Suprapubic skin (tissue), 4 donors: ENCODE measurements at regions not wholly inside any gene's neighbourhood (a gene's known extent, or its start where the extent isn't known, plus 50 kb on each side); places are given as distances from the start of the nearest gene placed in this dataset.

Source experiments
- DNase-seq, 2 donors: peaks; one replicate each; pipeline ENCODE4 v3.0.0-alpha.2; 2019; ENCODE audit warnings: low spot score in 2 of 2
- H3K27ac ChIP-seq: fragments of 200-600 bp; sonication (generic); one replicate; pipeline ENCODE4 v1.5.1; 2019
- H3K27me3 ChIP-seq: fragments of 200-600 bp; sonication (generic); one replicate; pipeline ENCODE4 v1.5.1; 2019
- H3K36me3 ChIP-seq: fragments of 200-600 bp; sonication (generic); one replicate; pipeline ENCODE4 v1.5.1; 2019
- H3K4me1 ChIP-seq: fragments of 200-600 bp; sonication (generic); one replicate; pipeline ENCODE4 v1.5.1; 2019
- H3K4me3 ChIP-seq: fragments of 200-600 bp; sonication (generic); one replicate; pipeline ENCODE4 v1.5.1; 2019; ENCODE audit warnings: mild to moderate bottlenecking
- H3K9me3 ChIP-seq: fragments of 200-600 bp; sonication (generic); one replicate; pipeline ENCODE4 v1.5.1; 2019
- CTCF ChIP-seq, 2 donors: fragments of 200-600 bp in 1 of 2; fragments of 450-650 bp in 1 of 2; sonication (generic) in 1 of 2; IDR thresholded peaks; one replicate each; pipeline ENCODE4 v1.5.1; 2016 to 2019; ENCODE audit warnings: antibody characterized with exemption in 2 of 2, mild to moderate bottlenecking in 1 of 2, moderate library complexity in 1 of 2
- EP300 ChIP-seq: sonication (generic); formaldehyde crosslinking; IDR thresholded peaks from one replicate; pipeline ENCODE4 v1.6.1; 2017; ENCODE audit warnings: antibody characterized with exemption
- POLR2A ChIP-seq, 2 donors: fragments of 450-650 bp; IDR thresholded peaks; one replicate each; pipeline ENCODE4 v1.6.1; 2017; ENCODE audit warnings: antibody characterized with exemption in 2 of 2, mild to moderate bottlenecking in 2 of 2, moderate library complexity in 2 of 2
- POLR2AphosphoS5 ChIP-seq, 3 donors: sonication (generic); formaldehyde crosslinking; IDR thresholded peaks; one replicate each; pipeline ENCODE4 v1.6.1; 2017; ENCODE audit warnings: antibody characterized with exemption in 3 of 3
- WGBS: methylation state at CpG from one replicate; pipeline ENCODE4 v1.1.5; 2018; 5-methylcytosine and 5-hydroxymethylcytosine counted together

DNA sequence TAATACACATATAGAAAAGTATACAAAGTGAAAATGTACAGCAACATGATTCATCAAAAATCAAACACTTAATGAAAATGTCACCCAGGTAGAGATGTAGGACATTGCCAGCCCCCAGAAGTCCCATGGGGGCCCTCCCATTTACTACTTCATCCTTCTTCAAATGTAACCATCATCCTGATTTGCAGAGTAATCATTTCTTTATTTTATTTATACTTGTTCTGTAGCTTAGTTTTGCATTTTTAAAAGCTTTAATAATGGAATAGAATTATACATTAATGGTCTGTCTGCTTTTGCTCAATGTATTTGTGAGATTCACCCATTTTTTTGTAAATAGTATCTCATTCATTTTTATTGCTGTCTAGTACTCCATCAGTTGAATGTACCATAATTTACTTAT is 96.8 kb upstream of the CD55 start:
- Histone ChIP-seq H3K4me3 (no peak overlapping the region), H3K27ac (no peak overlapping the region), H3K4me1 (no peaks in the 10 kb centered on the region), H3K9me3 (no peaks in the 10 kb centered on the region), H3K27me3 (no peaks in the 10 kb centered on the region), H3K36me3 (no peaks in the 10 kb centered on the region)
- DNase-seq = no peak
- TF ChIP-seq CTCF (IDR thresholded peaks at IDR 0.05) (no peak), POLR2A (IDR thresholded peaks at IDR 0.05) (no peak), POLR2AphosphoS5 (IDR thresholded peaks at IDR 0.05) (no peak)

GRCh38 chr1:207227131-207227630 is 94.3 kb upstream of the CD55 start:
- Histone ChIP-seq H3K27ac (no peak overlapping the region), H3K36me3 (no peaks in the 10 kb centered on the region), H3K27me3 (no peaks in the 10 kb centered on the region), H3K4me1 (no peaks in the 10 kb centered on the region), H3K4me3 (no peak overlapping the region), H3K9me3 (no peaks in the 10 kb centered on the region)
- WGBS = 55% methylated on average over 2 of the region's 2 CpGs
- DNase-seq = no peak
- no peak for TF ChIP-seq POLR2AphosphoS5 (IDR thresholded peaks at IDR 0.05)
- TF ChIP-seq POLR2A (IDR thresholded peaks at IDR 0.05) = no peak
- no peak for TF ChIP-seq CTCF (IDR thresholded peaks at IDR 0.05)
- no peak for TF ChIP-seq EP300

GRCh38 chr1:207228987-207229386 is 92.5 kb upstream of the CD55 start:
- Histone ChIP-seq H3K4me3 (no peak overlapping the region), H3K4me1 (peaks cover 4% of the 10 kb centered on the region), H3K27me3 (no peaks in the 10 kb centered on the region), H3K36me3 (no peaks in the 10 kb centered on the region), H3K9me3 (no peaks in the 10 kb centered on the region), H3K27ac (no peak overlapping the region)
- 72% methylated on average over 7 of the region's 7 CpGs for WGBS
- DNase-seq = no peak
- no peak for TF ChIP-seq POLR2AphosphoS5 (IDR thresholded peaks at IDR 0.05)
- no peak for TF ChIP-seq EP300
- no peak for TF ChIP-seq CTCF (IDR thresholded peaks at IDR 0.05)
- TF ChIP-seq POLR2A (IDR thresholded peaks at IDR 0.05) = no peak

GRCh38 chr1:207230441-207230840 is 91.0 kb upstream of the CD55 start:
- Histone ChIP-seq H3K4me1 (peaks cover 4% of the 10 kb centered on the region), H3K27ac (no peak overlapping the region), H3K27me3 (no peaks in the 10 kb centered on the region), H3K36me3 (no peaks in the 10 kb centered on the region), H3K4me3 (no peak overlapping the region), H3K9me3 (no peaks in the 10 kb centered on the region)
- TF ChIP-seq POLR2AphosphoS5 (IDR thresholded peaks at IDR 0.05) (no peak), CTCF (IDR thresholded peaks at IDR 0.05) (no peak)
- no peak for DNase-seq
- 70% methylated on average over 4 of the region's 4 CpGs for WGBS

DNA sequence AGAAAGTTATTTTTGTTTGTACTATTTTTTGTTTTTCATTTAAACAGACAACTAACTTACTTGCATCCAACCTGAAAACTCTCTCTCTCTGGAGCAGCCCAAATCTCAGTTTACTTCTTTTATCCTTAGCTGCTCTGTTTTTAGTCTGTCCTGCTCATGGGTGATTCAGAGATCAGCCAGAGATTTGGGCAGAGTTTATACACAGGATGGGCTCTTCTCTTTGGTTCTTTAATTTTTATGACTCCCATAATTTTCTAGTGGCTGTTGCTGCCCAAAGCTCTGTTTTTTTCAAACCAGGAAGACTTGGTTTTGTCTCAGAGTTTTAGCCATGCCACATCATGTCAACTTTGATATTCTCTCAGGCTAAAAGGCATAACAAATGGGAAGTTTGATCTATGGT is 86.8 kb upstream of the CD55 start:
- H3K27ac ChIP-seq = no peak overlapping the region
- no peaks in the 10 kb centered on the region for H3K9me3 ChIP-seq
- H3K36me3 ChIP-seq = no peaks in the 10 kb centered on the region
- peaks cover 6% of the 10 kb centered on the region for H3K4me1 ChIP-seq
- no peak for TF ChIP-seq EP300
- no peak for TF ChIP-seq POLR2AphosphoS5 (IDR thresholded peaks at IDR 0.05)
- TF ChIP-seq CTCF (IDR thresholded peaks at IDR 0.05) = no peak
- no peak for TF ChIP-seq POLR2A (IDR thresholded peaks at IDR 0.05)
- H3K27me3 ChIP-seq = no peaks in the 10 kb centered on the region
- DNase-seq = no peak
- H3K4me3 ChIP-seq = no peak overlapping the region
